Activated T-helper 1 cell treated with anti-CD3 and anti-CD28 coated beads, Interleukin-2, amount 50 U/mL, for 16 hours (primary cell): ENCODE measurements at regions not wholly inside any gene's neighbourhood (a gene's known extent, or its start where the extent isn't known, plus 50 kb on each side); places are given as distances from the start of the nearest gene placed in this dataset.
"Not testable (repeated sequence)": the region's sequence is repeated elsewhere in the genome, so short reads cannot be mapped to it uniquely, and the experiment has no call there.

Experiments used
- DNase-seq, 2 donors: peaks; one replicate each; pipeline ENCODE4 v3.0.0-alpha.2; 2020; ENCODE audit warnings: low read depth in 1 of 2, low spot score in 1 of 2

DNA sequence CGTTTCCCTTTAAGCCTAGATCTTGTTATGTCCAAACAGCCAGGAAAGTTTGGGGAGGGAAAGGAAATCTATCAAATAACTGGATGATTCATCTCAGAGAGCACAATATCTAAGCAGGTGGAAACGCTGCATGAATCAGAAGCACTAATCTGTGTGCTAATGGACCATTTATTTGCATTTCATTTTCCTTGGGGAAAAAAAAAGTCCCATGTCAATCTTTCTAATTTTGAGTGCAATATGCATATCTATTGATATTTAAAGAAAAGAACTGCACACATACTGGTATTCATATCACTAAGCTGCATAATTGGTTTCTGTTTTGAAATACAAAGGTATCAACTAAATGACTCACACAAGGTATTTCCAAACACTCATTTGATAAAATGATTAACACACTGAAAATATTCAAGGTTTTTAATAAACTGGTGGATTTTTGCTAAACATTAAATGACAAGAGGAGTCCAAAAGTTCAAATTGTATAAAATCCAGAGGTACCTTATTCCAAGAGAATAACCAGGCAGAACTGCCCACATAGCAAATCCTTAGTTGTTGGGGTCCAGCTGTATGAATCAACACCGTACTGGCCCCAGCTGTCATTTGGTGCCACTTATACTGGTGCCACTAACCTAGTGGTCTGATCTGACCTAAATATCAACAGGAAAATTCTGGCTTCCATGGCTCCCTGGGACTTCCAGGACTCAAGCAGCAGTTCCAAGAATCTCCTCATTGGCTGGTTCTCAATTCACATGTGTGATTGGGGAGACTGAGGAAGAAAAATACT lies 122.2 kb upstream of the SP4 start:
- DNase-seq: no peak

- DNase-seq: no peak
These were observed 112.9 kb upstream of the SP4 start for GRCh38 chr7:21314954-21315353.

GRCh38 chr7:21317966-21318915 lies 109.6 kb upstream of the SP4 start:
- DNase-seq: no peak

- no peak for DNase-seq
These were observed 109.0 kb upstream of the SP4 start for GRCh38 chr7:21318916-21319270.

- DNase-seq: no peak
These were observed 101.6 kb upstream of the SP4 start for GRCh38 chr7:21326241-21326640.

DNA sequence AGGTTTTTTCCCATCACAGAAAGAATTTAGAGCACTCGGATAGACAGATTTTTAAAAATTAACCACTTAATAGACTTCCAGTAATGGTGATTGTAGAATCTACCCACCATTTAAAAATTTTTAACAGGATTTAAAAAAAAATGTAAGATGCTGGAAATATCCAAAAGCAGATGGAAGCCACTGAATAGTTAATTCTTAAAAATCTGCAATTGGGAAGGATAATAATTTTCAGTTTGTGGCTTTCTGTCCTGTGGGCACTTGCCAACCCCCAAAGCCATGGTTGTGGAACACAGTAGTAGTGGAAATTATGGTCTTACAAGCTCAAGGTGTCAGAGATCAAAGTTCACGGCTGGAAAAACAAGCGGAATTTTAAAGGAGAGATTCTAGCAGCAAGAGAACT lies 101.0 kb upstream of the SP4 start:
- DNase-seq: no peak

- no peak for DNase-seq
These were observed 100.2 kb upstream of the SP4 start for GRCh38 chr7:21327422-21328409.

GRCh38 chr7:21330462-21331178 lies 97.3 kb upstream of the SP4 start:
- no peak for DNase-seq

DNA sequence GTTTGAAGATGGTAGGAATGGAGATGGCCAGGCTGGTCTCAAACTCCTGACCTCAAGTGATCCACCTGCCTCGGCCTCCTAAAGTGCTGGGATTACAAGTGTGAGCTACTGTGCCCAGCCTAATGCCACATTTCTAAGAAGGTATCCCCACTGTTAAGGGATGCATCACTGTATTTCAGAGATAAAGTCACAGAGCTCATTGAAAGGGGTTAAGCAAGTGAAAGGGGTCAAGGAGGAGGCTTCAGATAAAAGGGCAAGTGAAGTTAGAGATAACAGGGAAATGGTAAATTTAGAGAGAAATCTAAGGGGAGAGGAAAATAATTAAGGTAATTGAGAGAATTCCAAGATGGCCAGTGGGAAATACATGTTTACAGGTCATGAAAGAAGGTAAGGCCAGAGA lies 93.0 kb upstream of the SP4 start:
- no peak for DNase-seq

DNA sequence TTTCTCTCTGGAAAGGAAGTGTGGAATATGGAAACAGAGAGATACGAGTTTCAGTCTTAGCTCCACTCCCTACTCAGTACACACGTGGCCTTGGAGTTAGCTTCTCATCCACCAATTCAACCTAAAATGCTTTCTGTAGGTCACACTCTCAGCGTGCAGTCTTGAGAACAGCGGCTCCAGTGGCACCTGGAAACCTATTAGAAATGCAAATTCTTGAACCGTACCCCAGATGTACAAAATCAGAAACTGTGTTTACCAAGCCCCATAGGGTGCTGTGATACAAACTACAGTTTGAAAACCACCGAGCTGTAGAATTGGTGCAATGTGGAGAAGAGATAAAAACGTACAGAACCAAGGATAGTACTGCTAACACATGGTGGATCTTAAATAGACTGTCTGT lies 91.1 kb upstream of the SP4 start:
- no peak for DNase-seq

DNA sequence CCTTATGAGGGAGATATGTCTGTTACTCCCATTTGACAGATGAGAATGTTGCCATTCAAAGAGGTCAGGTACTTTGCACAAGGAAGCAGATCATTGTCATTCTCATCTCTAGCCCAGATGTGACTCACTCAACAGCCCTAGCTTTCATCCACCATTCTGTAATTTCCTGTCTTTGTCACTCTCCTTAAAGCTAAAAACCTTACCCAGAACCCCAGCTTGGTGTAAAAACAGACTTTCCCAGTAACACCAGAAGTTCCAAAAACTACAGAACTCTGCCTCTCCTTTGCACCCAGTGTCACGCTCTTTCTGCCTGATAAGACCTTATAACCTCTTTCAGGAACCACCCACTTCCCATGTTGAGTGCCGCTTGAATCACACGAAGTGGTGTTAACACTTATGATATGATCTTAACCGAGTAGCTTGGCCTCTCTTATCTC lies 89.1 kb upstream of the SP4 start:
- DNase-seq: peak in 1 of 2 donors; percentile 22

GRCh38 chr7:21344900-21345299 lies 83.0 kb upstream of the SP4 start:
- not testable (repeated sequence) for DNase-seq

DNA sequence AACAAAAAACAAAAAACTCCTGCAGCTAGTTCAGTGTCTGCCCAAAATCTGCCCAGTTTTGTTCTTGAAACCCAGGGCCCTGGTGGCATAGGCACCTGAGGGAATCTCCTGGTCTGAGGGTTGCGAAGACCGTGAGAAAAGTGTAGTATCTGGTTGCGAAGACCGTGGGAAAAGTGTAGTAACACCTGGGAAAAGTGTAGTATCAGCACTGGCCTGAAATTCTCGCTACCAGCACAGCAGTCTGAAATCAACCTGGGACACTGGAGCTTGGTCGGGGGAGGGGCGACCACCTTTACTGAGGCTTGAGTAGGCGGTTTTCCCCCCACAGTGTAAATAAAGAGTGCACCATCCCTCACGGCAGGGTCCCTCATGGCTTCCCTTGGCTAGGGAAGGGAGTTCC lies 82.5 kb upstream of the SP4 start:
- DNase-seq: no peak

DNA sequence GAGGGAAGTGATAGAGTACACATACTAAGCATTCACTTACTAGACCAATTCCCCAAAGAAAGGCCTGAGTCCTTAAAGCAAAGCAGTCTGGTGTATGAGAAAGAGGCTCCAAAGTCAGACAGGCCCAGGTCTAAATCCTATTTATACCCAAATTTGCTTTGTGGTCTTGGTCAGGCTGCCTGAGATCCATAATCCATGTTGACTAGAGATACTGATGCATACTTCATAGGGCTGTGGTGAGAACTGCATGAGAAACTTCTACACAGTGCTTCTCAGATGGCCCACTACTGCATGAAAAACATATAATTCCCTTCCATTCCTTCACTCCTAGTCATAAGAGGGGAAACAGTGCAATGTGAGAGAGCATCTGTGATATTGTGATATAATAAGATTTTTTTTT lies 81.6 kb upstream of the SP4 start:
- no peak for DNase-seq

DNA sequence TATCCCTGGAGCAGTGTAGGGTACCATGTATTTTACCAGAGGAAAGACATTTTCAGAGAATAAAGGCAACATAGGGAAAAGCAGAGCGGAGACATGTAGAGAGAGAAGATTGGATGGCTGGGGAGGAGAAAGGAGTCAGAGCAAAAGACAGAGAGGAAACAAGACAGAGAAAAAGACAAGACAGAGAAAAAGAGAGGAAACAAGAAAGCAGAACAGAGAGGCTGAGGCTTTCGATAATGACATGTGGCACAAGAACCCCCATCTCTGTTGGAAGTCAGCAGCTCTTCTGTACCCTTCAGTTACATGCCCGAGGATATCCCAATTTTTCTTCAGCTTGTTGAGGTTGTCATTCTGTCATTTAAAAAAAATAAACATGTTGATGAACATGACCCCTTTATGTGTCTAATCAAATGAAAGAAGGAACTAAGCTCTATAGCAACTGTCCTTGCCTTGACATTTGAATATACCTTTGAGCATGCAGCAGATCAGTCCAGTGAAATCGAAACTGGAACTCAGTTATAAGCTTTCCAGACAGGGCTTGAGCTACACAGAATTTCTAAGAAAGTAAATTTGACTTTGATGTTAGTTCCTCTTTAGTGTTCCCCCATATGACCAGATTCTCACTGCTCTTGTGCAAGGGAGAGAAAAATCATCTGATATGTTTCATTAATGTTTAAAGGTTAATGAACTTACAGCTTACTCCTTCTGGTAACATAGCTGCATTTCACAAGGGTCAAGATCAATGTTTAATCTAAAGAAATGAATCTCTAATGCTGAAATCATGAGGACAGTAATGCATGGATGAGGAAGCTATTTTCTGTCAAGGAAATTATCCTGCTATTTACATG lies 75.1 kb upstream of the SP4 start:
- DNase-seq: no peak

DNA sequence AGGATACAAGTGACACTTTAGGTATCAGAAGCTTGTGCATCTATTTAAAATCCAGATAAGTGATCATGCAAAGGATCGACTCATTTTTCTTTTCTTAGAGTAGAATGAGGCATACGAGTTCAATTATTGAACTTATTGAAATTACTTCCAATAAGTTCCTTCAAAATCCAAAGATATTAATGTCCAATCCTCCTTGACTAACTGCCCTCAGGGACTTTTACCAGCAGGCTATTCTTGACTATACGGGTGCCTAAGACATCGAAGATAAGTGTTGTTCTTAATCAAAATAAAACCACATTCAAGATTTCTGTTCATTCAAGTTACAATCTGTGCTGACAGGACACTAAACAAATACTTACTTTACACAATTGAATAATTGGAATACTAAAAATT lies 74.5 kb upstream of the SP4 start:
- DNase-seq: no peak

GRCh38 chr7:21354284-21354683 lies 73.6 kb upstream of the SP4 start:
- DNase-seq: no peak

- DNase-seq: peak in 1 of 2 donors; percentile 13
These were observed 72.4 kb upstream of the SP4 start for GRCh38 chr7:21355406-21355874.

- no peak for DNase-seq
These were observed 71.3 kb upstream of the SP4 start for GRCh38 chr7:21356616-21357015.
